RWPE1 (cell line): ENCODE measurements at regions not wholly inside any gene's neighbourhood (a gene's known extent, or its start where the extent isn't known, plus 50 kb on each side); places are given as distances from the start of the nearest gene placed in this dataset.

ENCODE experiments used
- CTCF ChIA-PET: fragments of 350-600 bp; sonication (Branson Sonifier 250); formaldehyde crosslinking; extraction: SDS; loops from one replicate; lab custom pipeline; 2021; lab: Yijun Ruan, JAX
- POLR2A ChIA-PET: fragments of 400-600 bp; formaldehyde crosslinking; extraction: SDS; loops from one replicate; lab custom pipeline; 2020; ENCODE audit warnings: antibody characterized with exemption; ENCODE audit not compliant: low non-redundant PET; lab: Yijun Ruan, JAX
- DNase-seq: peaks from one replicate; pipeline ENCODE4 v3.0.0; 2012; ENCODE audit warnings: low spot score
- H3K27ac ChIP-seq: fragments of 450-650 bp; 2 replicates; pipeline ENCODE4 v1.5.1; 2017
- TF ChIP-seq, protein P1 (sequence below): fragments of 450-650 bp; conservative IDR thresholded peaks from 2 replicates; pipeline ENCODE4 v1.5.1; 2017; ENCODE audit warnings: low read depth, mild to moderate bottlenecking

DNA sequence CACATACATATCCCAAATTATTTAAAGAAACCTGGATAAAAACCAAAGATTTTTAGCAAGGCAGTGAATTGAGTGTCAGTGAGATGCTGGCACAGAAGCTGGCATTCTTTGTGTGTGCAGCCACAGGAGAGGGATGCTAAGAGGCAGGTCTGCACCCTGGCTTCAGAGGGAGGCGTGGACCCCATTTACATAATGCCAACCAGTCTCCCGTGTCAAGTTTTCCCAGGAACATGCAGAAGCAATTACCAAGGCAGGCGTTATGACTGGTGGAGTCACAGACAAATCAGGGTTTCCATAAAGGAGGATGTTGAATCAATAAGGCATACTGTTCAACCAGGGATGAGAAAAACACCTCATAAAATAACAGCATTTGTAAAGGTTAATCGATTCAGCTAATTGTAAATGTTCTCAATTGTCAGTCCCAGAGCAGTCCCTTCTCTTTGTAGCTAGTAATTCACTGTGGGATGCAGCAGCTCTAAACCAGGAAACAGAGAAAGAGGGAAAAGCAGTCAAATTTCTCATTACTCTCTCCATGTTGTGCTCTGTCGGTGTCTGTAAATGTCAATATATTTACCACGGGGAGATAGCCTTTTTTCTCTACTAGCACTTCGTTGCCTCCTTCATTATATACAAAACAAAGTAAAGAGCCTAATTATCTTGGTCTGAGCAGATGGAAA lies 452.4 kb upstream of the GRAMD2B start:
- POLR2A ChIA-PET: no interaction called here

DNA sequence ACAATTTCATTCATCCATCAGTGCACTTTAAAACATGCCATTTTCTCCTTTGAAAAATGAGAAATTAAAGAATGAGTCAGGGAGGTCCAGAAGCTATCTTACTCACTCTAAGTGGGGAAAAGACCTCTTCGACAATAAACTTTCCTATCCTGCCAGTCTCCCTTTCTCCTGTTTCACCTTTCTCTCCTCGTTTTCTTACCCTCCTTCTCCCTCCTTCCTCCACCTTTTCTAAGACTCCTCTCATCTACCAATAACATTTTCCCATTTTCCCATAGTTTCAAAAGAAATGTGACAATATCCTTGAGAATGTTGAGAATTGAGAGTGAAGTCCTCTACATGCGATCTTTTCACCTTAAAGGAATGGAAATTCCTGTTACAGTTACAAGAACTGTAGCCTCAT lies 450.5 kb upstream of the GRAMD2B start:
- H3K27ac ChIP-seq: no peak overlapping the region
- TF ChIP-seq, protein P1, sequence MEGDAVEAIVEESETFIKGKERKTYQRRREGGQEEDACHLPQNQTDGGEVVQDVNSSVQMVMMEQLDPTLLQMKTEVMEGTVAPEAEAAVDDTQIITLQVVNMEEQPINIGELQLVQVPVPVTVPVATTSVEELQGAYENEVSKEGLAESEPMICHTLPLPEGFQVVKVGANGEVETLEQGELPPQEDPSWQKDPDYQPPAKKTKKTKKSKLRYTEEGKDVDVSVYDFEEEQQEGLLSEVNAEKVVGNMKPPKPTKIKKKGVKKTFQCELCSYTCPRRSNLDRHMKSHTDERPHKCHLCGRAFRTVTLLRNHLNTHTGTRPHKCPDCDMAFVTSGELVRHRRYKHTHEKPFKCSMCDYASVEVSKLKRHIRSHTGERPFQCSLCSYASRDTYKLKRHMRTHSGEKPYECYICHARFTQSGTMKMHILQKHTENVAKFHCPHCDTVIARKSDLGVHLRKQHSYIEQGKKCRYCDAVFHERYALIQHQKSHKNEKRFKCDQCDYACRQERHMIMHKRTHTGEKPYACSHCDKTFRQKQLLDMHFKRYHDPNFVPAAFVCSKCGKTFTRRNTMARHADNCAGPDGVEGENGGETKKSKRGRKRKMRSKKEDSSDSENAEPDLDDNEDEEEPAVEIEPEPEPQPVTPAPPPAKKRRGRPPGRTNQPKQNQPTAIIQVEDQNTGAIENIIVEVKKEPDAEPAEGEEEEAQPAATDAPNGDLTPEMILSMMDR: no peak
- POLR2A ChIA-PET: no interaction called here
- DNase-seq: no peak
- CTCF ChIA-PET: no interaction called here

More for the DNA sequence above, 452.4 kb upstream of the GRAMD2B start:
- DNase-seq: no peak
- H3K27ac ChIP-seq: no peak overlapping the region
- TF ChIP-seq, protein P1: no peak
- CTCF ChIA-PET: no interaction called here

DNA sequence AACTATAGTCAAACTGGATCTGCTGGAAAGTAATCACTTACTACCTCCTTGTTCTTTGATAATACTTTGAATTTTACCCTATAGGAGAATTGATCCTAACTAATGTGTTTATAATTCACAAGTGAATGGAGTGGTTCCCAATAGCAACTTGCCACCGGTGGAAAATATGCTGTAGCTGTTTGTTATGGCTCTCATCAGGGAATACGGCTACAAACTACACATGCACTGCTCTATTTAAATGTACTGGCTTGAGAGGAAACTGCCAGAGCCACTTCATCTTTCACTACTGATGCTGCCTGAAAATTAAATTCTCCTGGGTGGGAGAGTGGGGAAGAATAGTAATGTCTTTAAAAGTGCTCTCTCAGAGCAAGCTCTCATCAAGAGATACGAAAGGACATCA lies 448.5 kb upstream of the GRAMD2B start:
- CTCF ChIA-PET: interaction anchor here (0.6 kb wide), 1 partner anchor 84 kb away, joined by 8 read pairs; no protein-coding TSS in a partner anchor
- no peak for DNase-seq
- TF ChIP-seq, protein P1: no peak
- no peak overlapping the region for H3K27ac ChIP-seq
- POLR2A ChIA-PET: no interaction called here

DNA sequence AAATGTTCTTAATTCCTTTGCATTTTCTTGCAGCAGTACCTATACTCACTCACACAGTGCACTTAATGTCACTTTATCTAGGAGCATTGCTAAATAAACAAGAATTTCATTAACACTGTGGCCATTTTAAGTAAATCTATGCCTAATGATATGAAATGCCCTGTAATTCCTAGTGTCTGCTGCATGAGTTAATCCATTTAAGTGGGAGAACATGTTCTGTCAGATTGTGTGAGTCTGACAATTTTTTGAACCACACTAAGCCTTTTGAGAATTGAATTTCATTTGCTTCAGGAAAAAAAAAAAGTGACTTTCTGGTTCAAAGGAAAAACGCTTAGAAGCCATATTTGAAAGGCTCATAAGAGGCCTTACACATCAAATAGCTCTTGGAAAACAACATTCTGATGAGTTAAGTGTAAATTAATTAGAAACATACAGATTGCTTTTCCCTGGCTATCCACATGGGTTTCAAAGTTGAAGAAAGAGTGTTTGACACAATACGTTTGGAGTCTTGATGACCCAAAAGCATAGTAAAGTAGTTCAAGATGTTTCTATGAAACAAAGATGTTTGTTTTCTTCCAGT lies 446.7 kb upstream of the GRAMD2B start:
- ChIA-PET CTCF (no interaction called here), POLR2A (no interaction called here)
- no peak overlapping the region for H3K27ac ChIP-seq
- TF ChIP-seq, protein P1: no peak
- DNase-seq: no peak

DNA sequence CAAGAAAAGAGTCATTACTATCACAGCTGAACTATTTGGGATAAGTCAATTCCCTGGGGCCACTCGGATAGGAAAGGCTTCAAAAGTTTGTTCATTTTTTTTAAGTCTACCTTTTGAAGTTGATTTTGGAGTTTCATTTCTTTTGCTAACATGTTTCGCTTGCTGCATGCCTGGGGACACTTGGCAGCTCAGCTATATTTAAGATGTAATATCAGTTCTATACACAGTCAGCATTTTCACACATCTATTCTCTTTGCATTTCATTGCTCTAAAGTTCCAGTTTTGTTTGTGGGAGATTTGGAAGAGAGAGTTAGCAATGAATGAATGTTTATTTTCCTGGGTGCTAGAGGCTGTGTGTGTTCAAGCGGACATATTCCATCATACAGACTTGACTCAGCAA lies 445.2 kb upstream of the GRAMD2B start:
- ChIA-PET CTCF (interaction anchor here (0.7 kb wide), 1 partner anchor 1495 kb away, joined by 4 read pairs; no protein-coding TSS in a partner anchor), POLR2A (no interaction called here)
- no peak for DNase-seq
- H3K27ac ChIP-seq: no peak overlapping the region
- TF ChIP-seq, protein P1: no peak

DNA sequence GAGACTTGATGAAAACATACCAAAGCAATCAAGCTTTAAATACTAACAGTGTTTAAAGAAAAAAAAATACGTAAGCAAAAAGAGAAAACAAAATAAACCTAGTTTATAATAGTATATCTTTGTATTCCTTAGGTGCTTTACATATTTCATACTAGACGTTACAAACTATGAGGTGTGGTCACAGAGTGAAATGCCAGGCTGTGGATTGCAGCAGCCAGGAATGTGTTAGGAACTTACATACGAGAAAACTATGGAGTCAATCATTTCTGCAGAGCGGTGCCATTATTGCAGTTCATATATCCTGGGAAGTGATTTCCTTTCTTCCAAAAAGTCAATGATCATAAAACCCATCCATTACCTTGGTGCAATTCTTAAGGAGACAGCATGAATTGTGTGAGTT lies 443.6 kb upstream of the GRAMD2B start:
- CTCF ChIA-PET: interaction anchor here (0.6 kb wide), 1 partner anchor 64 kb away, joined by 3 read pairs; no protein-coding TSS in a partner anchor
- no peak overlapping the region for H3K27ac ChIP-seq
- TF ChIP-seq, protein P1: no peak
- no peak for DNase-seq
- POLR2A ChIA-PET: no interaction called here
